SK-N-SH treated with all-trans-retinoic acid at 6 μM for 48 hours (cell line): ENCODE measurements at regions not wholly inside any gene's neighbourhood (a gene's known extent, or its start where the extent isn't known, plus 50 kb on each side); places are given as distances from the start of the nearest gene placed in this dataset.

Experiments
- ATAC-seq: fragments of 200-7000 bp; cut with Tn5 transposase; 3 replicates; pipeline ENCODE4 v1.9.1; 2020; ENCODE audit warnings: mild to moderate bottlenecking, moderate library complexity
- ARNTL ChIP-seq: fragments of 450-650 bp; formaldehyde crosslinking; IDR thresholded peaks from 2 replicates; pipeline ENCODE4 v1.5.0; 2020; ENCODE audit warnings: low read depth, mild to moderate bottlenecking, moderate library complexity, borderline replicate concordance
- BACH2 ChIP-seq: fragments of 250-450 bp; sonication (Bioruptor Pico); IDR thresholded peaks from 2 replicates; pipeline ENCODE4 v1.9.0; 2021; ENCODE audit warnings: mild to moderate bottlenecking, borderline replicate concordance
- CREB5 ChIP-seq: fragments of 250-450 bp; sonication (Bioruptor Pico); IDR thresholded peaks from 2 replicates; pipeline ENCODE4 v1.5.1; 2020; ENCODE audit warnings: low read depth, mild to moderate bottlenecking, moderate library complexity
- CSDC2 ChIP-seq: fragments of 250-450 bp; sonication (Bioruptor Pico); IDR thresholded peaks from 2 replicates; pipeline ENCODE4 v1.5.0; 2020; ENCODE audit warnings: mild to moderate bottlenecking, moderate library complexity
- CSRNP3 ChIP-seq: fragments of 250-450 bp; sonication (Bioruptor Pico); IDR thresholded peaks from 2 replicates; pipeline ENCODE4 v1.5.1; 2021; ENCODE audit warnings: mild to moderate bottlenecking, moderate library complexity
- GLIS3 ChIP-seq: fragments of 250-450 bp; sonication (Bioruptor Pico); IDR thresholded peaks from 2 replicates; pipeline ENCODE4 v1.5.0; 2020; ENCODE audit warnings: mild to moderate bottlenecking, moderate library complexity
- ISL1 ChIP-seq: fragments of 250-450 bp; sonication (Bioruptor Pico); IDR thresholded peaks from 2 replicates; pipeline ENCODE4 v2.1.2; 2022; ENCODE audit warnings: mild to moderate bottlenecking, moderate library complexity
- PATZ1 ChIP-seq: fragments of 250-450 bp; sonication (Bioruptor Pico); IDR thresholded peaks from 2 replicates; pipeline ENCODE4 v1.8.0; 2020; ENCODE audit warnings: mild to moderate bottlenecking, moderate library complexity, borderline replicate concordance
- POU6F1 ChIP-seq: fragments of 250-450 bp; sonication (Bioruptor Pico); IDR thresholded peaks from 2 replicates; pipeline ENCODE4 v1.8.0; 2021; ENCODE audit warnings: low read depth, mild to moderate bottlenecking, moderate library complexity, borderline replicate concordance
- PPARA ChIP-seq: fragments of 250-450 bp; sonication (Bioruptor Pico); IDR thresholded peaks from 2 replicates; pipeline ENCODE4 v1.5.0; 2020; ENCODE audit warnings: mild to moderate bottlenecking, borderline replicate concordance
- RARB ChIP-seq: fragments of 250-450 bp; sonication (Bioruptor Pico); IDR thresholded peaks from 2 replicates; pipeline ENCODE4 v1.8.0; 2021; ENCODE audit warnings: mild to moderate bottlenecking, moderate library complexity
- SNAI2 ChIP-seq: fragments of 250-450 bp; sonication (Bioruptor Pico); IDR thresholded peaks from 2 replicates; pipeline ENCODE4 v1.5.0; 2020; ENCODE audit warnings: mild to moderate bottlenecking, moderate library complexity
- TCF4 ChIP-seq: fragments of 250-450 bp; sonication (Bioruptor Pico); IDR thresholded peaks from 2 replicates; pipeline ENCODE4 v1.8.0; 2021; ENCODE audit warnings: mild to moderate bottlenecking, moderate library complexity, borderline replicate concordance
- ZC3H10 ChIP-seq: fragments of 250-450 bp; sonication (Bioruptor Pico); IDR thresholded peaks from 2 replicates; pipeline ENCODE4 v1.5.1; 2021; ENCODE audit warnings: mild to moderate bottlenecking, moderate library complexity
- ZFP3 ChIP-seq: fragments of 250-450 bp; sonication (Bioruptor Pico); IDR thresholded peaks from 2 replicates; pipeline ENCODE4 v1.5.0; 2020; ENCODE audit warnings: mild to moderate bottlenecking, moderate library complexity
- ZFP30 ChIP-seq: fragments of 450-650 bp; formaldehyde crosslinking; IDR thresholded peaks from 2 replicates; pipeline ENCODE4 v1.5.0; 2022; ENCODE audit warnings: mild to moderate bottlenecking, moderate library complexity
- ZNF565 ChIP-seq: fragments of 450-650 bp; formaldehyde crosslinking; conservative IDR thresholded peaks from 2 replicates; pipeline ENCODE4 v1.5.0; 2020; ENCODE audit warnings: low read depth, mild to moderate bottlenecking, moderate library complexity
- ZNF70 ChIP-seq: fragments of 450-650 bp; formaldehyde crosslinking; IDR thresholded peaks from 2 replicates; pipeline ENCODE4 v1.5.0; 2020; ENCODE audit warnings: mild to moderate bottlenecking, moderate library complexity
- ZNF8 ChIP-seq: fragments of 450-650 bp; formaldehyde crosslinking; IDR thresholded peaks from 2 replicates; pipeline ENCODE4 v1.5.0; 2020; ENCODE audit warnings: mild to moderate bottlenecking, moderate library complexity

- ATAC-seq: no peak
- TF ChIP-seq ARNTL (CRISPR knock-in tag) (no peak), BACH2 (CRISPR knock-in tag) (no peak), TCF4 (CRISPR knock-in tag) (no peak), ZNF70 (no peak), ZFP3 (CRISPR knock-in tag) (no peak), ISL1 (CRISPR knock-in tag) (no peak)
These were observed 495.0 kb downstream of the RASEF start for GRCh38 chr9:82567953-82568352.

- no peak for ATAC-seq
- TF ChIP-seq CSRNP3 (CRISPR knock-in tag) (no peak), ARNTL (CRISPR knock-in tag) (no peak), SNAI2 (no peak), ZNF565 (CRISPR knock-in tag) (no peak), POU6F1 (CRISPR knock-in tag) (no peak), ZFP3 (CRISPR knock-in tag) (no peak), ZNF8 (CRISPR knock-in tag) (no peak), CREB5 (CRISPR knock-in tag) (no peak), ZC3H10 (CRISPR knock-in tag) (no peak), PATZ1 (CRISPR knock-in tag) (no peak), GLIS3 (CRISPR knock-in tag) (no peak), ZNF70 (no peak), BACH2 (CRISPR knock-in tag) (no peak)
These were observed 492.7 kb downstream of the RASEF start for GRCh38 chr9:82570226-82570625.

GRCh38 chr9:82571540-82571939 lies 491.4 kb downstream of the RASEF start:
- TF ChIP-seq CSRNP3 (CRISPR knock-in tag): no peak
- TF ChIP-seq ZNF70: no peak
- TF ChIP-seq, all 23 proteins: peak for 0
- no peak for ATAC-seq

- no peak for TF ChIP-seq TCF4 (CRISPR knock-in tag)
- TF ChIP-seq CSDC2 (CRISPR knock-in tag): no peak
- TF ChIP-seq, all 23 proteins: peak for 0
- no peak for ATAC-seq
These were observed 490.8 kb downstream of the RASEF start for GRCh38 chr9:82572146-82572545.

GRCh38 chr9:82574911-82575310 lies 488.0 kb downstream of the RASEF start:
- no peak for ATAC-seq
- TF ChIP-seq RARB: no peak
- TF ChIP-seq, all 23 proteins: peak for 0

- no peak for TF ChIP-seq GLIS3 (CRISPR knock-in tag)
- TF ChIP-seq ZFP30 (CRISPR knock-in tag): no peak
- TF ChIP-seq ZFP3 (CRISPR knock-in tag): no peak
- TF ChIP-seq ZNF8 (CRISPR knock-in tag): no peak
- no peak for TF ChIP-seq PPARA
- no peak for TF ChIP-seq BACH2 (CRISPR knock-in tag)
- no peak for TF ChIP-seq CSRNP3 (CRISPR knock-in tag)
- ATAC-seq: no peak
These were observed 482.0 kb downstream of the RASEF start for GRCh38 chr9:82580921-82581320.
